ENCODE measurements at regions not wholly inside any gene's neighbourhood (a gene's known extent, or its start where the extent isn't known, plus 50 kb on each side); places are given as distances from the start of the nearest gene placed in this dataset.

DNA sequence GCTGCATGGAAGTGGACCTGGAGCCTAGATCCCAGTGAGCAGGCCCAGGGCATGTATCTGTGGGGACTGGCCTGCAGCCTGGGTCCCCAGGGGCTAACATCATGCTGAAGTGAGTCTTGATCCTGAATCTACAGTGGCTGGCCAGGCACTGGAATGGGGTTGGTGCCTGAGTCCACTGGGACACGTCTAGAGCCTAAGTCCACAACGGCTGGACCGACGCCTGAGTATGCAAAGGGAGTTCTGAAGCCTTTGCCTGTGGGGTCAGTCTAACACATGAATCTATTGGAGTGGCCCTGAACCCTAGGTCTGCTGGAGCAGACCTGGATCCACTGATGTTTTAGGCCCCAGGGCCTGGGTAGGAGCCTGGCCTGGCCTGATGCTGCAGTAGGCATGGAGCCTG, 665.5 kb downstream of the DCDC2C start:
- no peak for DNase-seq (ENCODE audit: low read depth, low spot score)

DNA sequence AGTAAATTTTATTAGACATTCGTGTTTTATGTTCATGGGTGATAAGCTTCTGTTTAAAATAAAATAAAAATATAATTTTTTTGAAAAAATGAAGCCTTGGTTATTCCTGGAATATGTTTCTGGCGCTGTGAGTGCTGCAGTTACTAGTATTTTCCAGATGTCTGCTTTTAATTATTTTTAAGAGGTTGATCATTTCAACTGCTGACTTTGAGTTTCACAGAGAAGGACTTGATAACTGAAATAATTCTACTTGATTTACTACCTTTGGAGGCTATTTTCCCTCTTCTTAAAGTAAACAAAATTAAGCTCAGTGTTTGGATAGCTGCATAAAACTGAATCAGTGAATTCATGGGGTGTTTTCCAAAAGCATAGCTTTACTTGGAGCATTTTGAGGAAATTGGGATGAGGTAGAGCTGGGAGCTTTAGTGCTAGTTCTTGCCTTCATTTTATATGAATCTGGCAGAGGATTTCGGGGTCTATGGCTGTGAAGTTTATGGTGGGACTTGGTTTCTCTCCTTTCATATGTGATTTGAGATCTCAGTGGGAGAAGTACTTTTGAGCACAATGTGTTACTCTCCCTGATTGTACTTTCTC, 666.5 kb downstream of the DCDC2C start:
- no peak for DNase-seq (ENCODE audit: low read depth, low spot score)

DNA sequence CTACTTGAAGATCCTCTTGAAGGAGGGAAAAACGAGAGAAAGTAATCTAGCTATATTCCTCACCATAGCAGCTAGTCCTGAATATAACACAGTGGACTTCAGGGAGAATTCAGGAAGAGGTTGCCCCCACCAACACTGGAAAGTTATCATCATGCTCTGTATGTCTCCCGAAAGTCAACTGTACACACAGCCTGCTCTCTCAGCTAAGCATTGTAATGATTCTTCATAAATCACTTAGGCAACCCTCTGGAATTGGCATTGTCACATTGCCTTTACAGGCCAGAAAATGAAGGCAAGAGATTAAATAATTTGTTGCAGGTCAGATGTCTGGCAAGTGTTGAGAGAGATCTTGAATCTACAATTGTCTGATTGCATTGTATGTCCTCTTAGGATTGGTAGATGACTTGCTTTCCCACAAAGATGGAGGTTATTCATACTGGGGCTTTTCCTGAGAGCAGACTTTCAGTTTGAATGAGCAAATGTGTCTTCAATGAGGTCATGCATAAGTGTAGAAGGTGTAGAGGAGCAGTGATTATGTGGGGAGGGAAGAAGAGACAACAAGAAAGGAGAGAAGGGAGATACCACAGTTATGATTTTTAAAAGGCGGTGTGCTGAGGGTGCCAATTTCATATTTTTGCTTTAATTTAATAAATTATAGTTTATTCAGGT, 667.2 kb downstream of the DCDC2C start:
- DNase-seq (ENCODE audit: low read depth, low spot score) = no peak

DNA sequence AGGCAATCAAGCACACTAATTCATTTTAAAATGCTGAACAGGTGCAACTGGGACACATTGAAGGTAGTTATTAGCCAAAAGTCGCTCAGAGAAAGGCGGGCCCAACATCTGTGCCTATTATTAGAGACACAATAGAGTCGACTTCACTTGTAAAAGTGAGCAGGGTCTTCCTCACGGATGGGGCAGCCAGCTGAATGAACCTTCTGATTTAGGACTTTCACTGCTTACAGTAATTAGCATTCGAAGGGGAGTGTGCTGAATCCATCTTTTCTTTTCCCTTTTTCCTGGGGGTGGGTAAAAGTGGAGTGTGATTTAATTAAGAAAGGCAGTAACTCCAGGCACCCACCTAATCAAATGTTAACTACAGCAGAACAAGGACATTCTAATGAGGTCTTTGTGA, 677.7 kb downstream of the DCDC2C start:
- DNase-seq (ENCODE audit: low read depth, low spot score) = peak; percentile 60

DNA sequence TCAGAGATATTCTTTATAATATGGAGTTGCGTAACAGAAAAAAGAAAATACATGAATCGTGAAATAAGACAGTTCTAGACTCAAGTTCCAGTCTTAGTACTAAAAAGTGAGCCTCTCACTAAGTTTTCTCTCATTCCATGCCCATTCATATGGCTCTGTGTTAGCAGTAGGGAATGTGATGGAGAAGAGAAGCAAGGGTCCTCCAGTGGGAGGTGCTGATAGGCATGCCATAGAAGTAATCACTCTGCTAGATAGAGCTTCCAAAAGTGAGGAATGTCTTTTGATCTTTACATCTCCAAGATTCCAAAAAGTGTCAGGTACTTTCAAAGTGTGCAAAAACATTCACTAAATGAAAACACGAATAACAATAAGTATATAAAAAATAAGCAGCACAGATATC, 678.4 kb downstream of the DCDC2C start:
- no peak for DNase-seq (ENCODE audit: low read depth, low spot score)

DNA sequence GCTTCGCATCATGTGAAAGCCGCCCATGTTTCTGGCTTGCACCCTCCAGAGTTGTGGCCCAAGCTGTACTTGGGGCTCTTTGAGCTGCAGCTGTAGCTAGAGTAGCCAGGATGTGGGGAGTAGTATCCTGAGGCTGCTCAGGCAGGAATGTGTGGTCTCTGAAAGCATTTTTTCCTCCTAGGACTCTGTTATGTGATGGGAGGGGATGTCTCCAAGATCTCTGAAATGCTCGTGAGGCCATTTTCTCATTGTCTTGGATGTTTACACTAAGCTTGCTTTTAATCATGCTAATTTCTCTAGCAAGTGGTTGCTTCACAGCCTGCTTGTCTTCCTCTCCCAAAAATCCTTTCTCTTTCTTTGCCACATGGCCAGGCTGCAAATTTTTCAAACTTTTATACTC, 687.6 kb downstream of the DCDC2C start:
- DNase-seq (ENCODE audit: low read depth, low spot score) = no peak

DNA sequence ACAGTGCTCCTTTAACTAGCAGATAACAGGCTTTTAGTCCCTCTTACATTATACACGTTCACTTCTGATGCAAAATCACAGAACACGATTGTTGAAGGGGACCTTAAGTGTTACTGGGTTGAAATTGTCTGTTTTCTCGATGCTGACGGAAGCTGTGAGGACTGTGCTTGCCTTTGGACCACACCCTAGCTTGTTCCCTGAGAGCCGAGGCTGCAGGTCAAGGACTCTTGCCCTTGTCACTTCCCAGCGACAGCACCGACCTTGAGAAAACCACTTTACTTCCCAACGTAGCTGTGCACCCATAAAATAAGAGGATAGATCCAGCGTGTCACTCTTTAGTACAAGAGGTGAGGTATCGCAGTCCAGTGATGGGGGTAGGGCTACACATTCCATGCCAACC, 701.0 kb downstream of the DCDC2C start:
- DNase-seq (ENCODE audit: low read depth, low spot score) = no peak

DNA sequence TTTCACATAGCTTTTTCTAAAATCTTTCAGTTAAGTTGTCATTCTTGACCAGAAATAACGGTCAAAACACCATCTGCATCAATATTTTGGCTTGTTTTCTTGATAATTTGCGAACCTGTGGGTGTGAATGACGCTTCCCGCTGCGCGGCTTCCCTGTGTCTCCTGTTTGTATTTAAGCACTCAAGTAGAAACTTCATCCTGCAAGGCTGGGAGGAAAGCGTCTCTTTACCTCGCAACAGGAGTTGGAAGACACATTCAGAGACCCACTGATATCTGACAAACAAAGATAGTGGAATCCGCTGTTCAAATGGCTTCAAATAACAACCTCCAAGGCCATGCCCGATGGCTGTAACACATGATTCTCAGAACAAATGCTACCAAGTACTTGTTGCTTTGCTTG, 704.9 kb downstream of the DCDC2C start:
- no peak for DNase-seq (ENCODE audit: low read depth, low spot score)

DNA sequence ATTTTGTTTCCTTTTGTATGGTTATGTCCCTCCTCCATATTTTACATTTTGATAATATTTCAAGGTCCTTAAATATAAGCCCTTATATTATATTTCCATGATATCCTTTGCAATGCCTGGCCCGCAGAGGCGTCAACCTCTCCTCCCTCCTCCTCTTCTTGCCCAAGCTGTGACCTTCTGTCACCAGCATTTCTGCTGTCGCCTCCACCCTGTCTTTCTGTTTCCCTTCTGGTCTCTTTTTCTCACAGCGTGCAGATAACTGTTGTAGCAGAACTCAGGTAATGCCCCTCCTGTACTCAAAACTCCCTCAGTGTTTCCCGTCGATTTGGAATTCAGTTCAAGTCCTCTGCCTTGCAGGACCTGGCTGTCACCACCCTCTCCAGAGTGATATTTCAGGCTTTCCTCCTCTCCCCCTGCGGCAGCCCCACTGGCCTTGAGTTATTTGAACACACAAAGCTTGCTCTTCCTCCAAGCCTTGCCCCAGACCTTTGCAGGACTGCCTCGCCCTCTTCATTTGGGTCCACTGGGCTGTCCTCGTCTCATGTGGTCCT, 709.3 kb downstream of the DCDC2C start:
- no peak for DNase-seq (ENCODE audit: low read depth, low spot score)

DNA sequence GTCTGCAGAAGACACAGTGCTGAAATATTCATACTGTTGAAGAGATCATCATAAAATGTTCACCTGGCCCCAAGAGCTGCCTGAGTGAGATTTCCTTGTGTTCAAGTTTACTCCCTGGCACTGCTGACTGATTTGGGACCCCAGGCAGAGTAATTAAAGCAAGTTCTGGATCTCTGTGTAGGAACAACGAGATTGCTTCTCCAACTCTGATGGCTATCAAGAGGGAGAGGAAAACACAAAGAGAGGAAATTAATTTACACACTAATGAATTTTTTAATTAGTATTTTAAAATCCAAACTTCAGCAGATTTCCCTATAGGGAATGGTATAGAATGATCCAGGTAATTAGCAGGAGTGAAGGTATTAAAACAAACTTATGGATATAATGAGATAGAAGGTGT, 711.8 kb downstream of the DCDC2C start:
- no peak for DNase-seq (ENCODE audit: low read depth, low spot score)

DNA sequence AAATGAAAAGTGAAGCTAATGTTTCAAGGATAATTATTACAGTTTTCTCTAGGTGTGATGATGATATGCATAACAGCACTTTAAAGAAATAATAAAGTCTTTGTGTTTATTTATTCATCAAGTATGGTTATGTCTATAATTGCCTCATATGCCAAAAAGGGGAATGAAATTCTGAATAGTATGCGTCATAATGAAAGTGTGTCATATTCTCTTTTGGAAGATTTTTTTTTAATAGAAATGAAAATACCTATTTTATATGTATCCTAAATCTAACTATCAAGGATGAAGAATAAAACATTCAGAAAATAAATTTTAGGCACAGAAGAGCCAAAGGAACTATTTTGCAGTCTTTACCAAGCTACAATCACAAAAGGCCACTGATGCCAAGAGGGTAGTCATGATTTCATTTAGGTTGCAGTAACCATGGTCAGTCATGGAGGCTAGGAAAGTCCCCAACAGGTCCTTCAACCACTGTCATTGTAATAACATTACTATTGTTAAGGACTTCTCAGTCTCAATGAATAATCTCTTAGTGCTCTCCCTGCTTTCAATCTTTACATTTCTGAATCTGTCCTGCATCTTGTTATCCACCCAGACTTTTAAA, 712.5 kb downstream of the DCDC2C start:
- no peak for DNase-seq (ENCODE audit: low read depth, low spot score)

DNA sequence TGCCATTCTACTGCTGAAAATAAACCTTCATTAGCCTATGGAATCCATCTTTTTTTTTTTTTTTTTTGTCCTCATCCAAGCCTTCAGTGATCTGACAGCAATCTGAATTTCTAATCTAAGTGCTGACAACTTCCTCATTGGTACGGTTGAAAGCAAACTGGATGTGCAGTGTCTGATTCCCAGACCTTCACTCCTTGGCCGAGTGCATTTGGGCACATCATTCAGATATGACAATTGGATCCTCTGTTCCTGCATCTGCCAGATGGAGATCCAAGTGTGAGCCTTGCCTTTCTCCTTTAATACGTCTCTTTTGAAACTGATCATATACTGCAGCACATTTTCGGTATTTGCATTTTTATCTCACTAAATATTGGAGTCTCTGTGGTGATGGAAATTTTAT, 713.1 kb downstream of the DCDC2C start:
- DNase-seq (ENCODE audit: low read depth, low spot score) = no peak

DNA sequence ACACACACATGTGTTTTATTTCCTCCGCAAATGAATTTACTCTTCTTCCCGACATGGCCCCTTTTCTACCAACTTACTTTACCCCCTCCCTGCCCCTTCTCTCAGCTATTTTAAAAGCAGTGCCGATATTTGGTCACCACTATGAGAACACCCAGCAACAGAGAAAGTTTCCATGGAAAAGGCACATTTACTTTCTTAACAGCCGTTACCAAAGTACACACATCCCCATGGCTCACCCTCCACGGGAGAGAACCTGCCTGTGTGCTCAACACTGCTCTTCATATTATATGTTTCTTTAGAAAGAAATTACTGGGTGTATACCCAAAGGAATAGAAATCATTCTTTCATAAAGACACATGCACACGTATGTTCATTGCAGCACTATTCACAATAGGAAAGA, 714.4 kb downstream of the DCDC2C start:
- no peak for DNase-seq (ENCODE audit: low read depth, low spot score)

DNA sequence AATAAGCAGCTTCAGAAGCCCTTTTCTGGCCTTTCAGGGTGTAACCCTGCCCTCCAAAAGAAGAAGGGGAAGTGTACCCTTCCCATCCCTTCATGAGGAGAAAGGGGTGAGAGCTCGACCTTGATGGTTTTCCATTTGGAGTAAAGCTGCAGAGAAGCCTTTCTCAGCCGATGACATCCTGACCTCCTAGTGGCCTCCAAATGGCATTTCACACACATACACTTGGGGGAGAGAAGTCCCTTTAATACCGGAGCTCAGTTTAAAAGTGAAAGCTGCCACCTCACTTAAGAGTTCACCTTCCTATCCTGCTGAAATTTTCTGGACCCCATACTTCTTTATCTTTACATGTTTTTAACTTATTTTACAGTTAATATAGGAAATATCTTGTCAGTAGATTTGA, 716.7 kb downstream of the DCDC2C start:
- no peak for DNase-seq (ENCODE audit: low read depth, low spot score)

DNA sequence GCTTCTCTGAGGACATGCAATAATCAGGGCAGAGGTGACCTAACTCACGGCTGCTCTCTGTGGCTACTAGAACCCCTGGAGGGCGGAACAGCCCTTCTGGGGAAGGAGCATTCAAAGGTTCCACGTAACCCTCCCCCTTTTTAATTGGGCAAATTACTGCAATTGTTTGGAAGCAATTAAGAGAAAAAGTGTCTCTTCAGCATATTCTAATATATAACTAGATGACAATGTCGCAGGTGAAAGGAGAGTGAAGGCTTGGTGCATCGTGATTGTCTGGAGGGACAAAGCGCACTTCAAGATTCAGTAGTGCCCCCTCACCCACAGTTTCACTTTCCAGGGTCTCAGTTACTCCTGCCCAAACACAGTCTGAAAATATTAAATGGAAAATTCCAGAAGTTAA, 720.8 kb downstream of the DCDC2C start:
- DNase-seq (ENCODE audit: low read depth, low spot score) = no peak

DNA sequence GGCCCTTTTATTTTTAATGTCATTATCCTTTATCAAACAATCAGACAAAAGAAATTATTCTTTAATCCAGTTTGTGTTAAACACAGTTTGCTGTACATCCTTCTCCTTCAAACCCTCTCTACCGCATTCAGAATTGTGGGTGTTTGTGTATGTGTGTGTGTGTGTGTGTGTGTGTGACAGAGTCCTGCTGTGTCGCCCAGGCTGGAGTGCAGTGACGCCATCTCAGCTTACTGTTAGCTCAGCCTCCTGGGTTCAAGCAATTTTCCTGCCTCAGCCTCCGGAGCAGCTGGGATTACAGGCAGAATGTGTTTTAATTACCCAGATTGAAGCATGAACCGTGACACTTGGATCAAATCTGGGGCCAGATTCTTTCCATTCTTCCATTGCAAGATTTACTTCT, 723.7 kb downstream of the DCDC2C start:
- DNase-seq (ENCODE audit: low read depth, low spot score) = no peak

DNA sequence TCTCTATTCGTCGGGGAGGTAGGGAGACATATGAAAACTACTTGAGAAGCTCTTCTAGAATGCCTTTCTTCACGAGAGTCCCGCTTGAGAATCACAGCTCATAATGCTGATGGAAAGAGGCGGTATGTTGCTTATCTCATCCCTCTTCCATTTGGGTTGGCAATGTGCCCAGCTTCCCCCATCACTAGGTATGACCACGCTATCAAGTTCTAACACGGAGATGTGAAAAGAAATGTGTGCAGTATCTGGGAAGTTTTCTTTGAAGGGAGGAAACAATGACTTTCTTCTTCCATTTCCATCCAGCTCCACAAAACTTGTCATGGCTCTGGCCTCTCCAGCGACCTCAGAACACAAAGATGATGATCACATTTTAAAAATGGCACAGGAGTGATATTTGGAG, 742.4 kb downstream of the DCDC2C start:
- DNase-seq (ENCODE audit: low read depth, low spot score) = no peak

DNA sequence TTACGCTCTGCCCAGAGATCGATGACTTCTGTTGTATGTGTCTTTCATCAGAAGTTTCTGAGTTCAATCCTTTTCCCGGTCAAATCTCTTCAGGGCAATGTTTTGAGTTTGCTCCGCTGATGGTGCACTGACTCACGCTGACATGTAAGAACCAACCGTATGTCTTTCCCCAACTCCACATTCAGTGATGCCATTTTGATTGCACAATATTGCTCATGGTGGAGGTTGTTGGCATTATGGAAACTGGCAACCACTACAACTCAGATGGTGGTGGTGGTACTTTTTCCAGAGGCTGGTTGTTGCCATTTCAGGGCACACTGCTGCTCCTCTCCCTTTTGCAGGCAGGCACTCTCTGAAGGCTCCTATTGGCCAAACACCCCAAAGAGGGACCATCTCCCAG, 751.5 kb downstream of the DCDC2C start:
- DNase-seq (ENCODE audit: low read depth, low spot score) = no peak

DNA sequence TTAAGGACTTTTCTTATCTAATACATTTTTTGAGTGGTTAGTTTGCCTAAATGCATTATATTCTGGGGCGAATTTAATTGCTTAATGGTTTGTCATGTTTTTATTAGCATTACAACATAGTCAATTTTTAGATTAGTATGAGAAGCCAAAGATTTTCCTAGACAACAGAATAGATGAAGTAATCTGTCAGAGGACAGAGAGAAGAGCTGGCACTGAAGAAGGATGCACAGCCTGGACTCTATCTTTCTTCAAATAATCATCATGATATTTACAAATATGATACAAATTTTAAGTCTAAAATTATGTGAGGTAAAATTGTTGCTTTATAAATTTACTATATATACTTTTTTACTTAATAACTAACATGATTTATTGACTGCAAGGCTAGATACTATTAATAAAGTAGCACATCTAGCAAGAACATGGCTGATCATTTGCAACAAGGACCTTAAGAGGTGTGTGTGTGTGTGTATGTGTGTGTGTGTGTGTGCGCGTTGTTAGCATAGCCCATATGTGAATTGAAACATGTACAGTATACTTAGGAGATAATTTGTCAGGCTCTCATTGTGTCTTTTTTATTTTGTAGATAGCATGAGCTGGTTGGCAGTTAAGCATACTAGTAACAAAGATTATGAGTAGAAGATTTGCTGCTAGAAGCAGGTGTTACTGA, 752.2 kb downstream of the DCDC2C start:
- DNase-seq (ENCODE audit: low read depth, low spot score) = no peak

DNA sequence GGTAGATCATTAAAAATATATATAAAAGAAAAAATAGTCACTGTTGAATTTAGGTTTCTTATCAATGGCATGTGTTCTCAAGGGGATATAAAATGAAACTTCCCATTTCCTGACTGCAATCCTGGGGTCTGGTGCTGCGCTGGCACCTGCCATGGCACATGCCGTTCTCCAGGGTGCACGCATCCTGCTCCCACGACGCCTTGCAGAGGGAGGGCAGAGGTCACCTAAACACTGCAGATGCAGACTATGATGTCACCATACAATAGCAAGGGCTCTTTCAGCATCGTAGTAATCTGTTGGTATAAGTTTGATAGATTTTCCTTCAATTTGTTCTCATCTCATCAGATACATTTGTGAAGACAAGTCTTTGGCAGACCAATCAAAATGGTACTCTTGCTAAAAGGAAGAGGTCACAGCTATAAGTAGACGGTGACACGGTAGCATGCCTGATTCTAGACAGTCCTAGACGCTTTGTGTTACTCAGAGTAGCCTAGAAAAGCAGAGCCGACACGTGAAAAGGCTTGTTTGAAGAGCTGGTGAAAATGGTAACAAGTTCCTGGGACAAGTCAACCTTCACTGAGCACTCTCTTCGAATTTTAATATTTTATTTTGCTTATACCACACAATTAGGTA, 761.4 kb downstream of the DCDC2C start:
- DNase-seq (ENCODE audit: low read depth, low spot score) = no peak

DNA sequence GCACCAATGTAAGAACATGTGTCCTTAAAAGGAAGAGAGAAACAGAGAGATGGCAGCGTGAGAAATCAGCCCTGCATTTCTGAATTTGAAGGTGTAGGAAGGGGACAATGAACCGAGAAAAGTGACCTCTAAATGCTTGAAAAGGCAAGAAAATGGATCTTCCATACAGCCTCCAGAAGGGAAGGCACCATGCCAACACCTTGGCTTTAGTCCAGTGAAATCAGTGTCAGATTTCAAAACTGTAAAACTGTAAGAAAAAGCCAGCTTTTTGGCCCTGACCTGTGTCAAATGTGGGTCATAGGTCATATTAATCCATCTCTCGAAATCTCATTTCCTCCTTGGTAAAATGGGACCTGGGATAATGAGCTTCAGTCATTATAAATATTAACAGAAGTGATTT, 762.3 kb downstream of the DCDC2C start:
- DNase-seq (ENCODE audit: low read depth, low spot score) = no peak

DNA sequence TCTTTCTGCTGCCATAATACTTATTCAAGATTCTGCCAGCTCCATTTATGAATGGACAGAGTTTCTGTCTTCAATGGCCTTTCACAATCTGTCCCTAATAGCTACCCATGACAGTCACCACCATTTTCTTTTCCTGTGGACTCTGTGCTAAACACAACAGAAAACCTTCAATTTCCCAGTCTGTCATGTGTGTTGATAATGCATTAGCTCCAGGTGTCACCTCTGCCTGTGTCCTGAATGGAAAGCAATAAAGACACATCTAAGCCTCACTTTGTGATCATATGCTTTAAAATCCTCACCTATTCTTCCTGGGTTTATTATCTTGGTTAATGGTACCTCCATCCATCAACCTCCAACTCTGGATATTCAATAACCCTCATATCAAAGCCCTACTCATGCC, 772.2 kb downstream of the DCDC2C start:
- DNase-seq (ENCODE audit: low read depth, low spot score) = no peak

All from iPS DF 19.7 (cell line).